ENCODE measurements at regions not wholly inside any gene's neighbourhood (a gene's known extent, or its start where the extent isn't known, plus 50 kb on each side); places are given as distances from the start of the nearest gene placed in this dataset.

DNA sequence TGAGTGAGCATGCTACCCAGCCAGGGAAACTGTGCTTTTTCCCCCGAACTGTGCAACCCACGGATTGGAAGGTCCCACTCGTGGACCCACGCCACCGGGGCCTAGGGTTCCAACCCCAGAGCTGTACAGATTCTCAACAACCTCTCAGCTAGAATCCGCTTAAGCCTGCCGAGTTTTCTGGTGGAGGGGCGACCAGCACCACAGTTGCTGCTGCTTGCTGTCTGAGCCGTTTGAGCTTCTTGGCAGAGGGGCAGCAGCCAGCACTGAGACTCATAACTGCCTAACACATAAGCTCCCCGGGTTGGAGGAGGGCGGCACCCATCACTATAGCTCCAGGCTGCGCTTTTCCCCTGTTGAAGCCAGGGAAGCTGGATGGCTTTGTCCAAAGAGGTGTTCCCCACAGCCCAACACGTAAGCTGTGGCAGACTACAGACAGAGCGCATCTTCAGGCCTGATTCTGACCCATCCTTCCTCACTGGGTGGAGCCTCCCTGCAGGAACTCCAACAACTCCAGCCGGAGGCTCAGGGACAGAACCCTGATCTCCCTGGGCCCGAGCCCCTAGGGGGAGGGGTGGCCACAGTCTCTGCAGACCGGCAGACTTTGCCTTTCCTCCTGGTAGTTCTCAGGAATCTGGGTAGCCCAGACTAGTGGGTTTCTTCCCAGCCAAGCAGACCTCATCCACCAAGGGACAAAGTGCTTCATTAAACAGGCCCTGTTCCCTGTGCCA, 871.6 kb downstream of the SLITRK6 start:
- Histone ChIP-seq H3K27me3 (replicated peaks; ENCODE audit: control insufficient read depth, insufficient read depth, low read length) (no peaks in the 10 kb centered on the region), H3K9me3 (no peaks in the 10 kb centered on the region), H3K4me1 (no peaks in the 10 kb centered on the region), H3K36me3 (ENCODE audit: control insufficient read depth, insufficient read depth, low read length) (no peaks in the 10 kb centered on the region), H3K4me3 (ENCODE audit: low read depth, low read length) (no peak overlapping the region)
- ChIA-PET CTCF (no interaction called here), POLR2A (no interaction called here)
- no peaks in the 10 kb centered on the region for H3K4me1 Mint-ChIP-seq (ENCODE audit: low read depth, unreplicated experiment)
- BruUV-seq (replicated peaks), result no TSS peak
- TF ChIP-seq, protein P1, sequence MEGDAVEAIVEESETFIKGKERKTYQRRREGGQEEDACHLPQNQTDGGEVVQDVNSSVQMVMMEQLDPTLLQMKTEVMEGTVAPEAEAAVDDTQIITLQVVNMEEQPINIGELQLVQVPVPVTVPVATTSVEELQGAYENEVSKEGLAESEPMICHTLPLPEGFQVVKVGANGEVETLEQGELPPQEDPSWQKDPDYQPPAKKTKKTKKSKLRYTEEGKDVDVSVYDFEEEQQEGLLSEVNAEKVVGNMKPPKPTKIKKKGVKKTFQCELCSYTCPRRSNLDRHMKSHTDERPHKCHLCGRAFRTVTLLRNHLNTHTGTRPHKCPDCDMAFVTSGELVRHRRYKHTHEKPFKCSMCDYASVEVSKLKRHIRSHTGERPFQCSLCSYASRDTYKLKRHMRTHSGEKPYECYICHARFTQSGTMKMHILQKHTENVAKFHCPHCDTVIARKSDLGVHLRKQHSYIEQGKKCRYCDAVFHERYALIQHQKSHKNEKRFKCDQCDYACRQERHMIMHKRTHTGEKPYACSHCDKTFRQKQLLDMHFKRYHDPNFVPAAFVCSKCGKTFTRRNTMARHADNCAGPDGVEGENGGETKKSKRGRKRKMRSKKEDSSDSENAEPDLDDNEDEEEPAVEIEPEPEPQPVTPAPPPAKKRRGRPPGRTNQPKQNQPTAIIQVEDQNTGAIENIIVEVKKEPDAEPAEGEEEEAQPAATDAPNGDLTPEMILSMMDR (IDR thresholded peaks at IDR 0.05; ENCODE audit: insufficient read depth in 1 of 2, low read depth in 1 of 2, low read length in 1 of 2, severe bottlenecking in 1 of 2, unreplicated experiment in 1 of 2), result no peak
- H3K27ac Mint-ChIP-seq (ENCODE audit: unreplicated experiment), result no peak overlapping the region
- H3K4me3 Mint-ChIP-seq (ENCODE audit: unreplicated experiment), result no peak overlapping the region
- intact Hi-C loops (cut with micrococcal nuclease; ENCODE audit: unreplicated experiment), result no loop called here
- no peaks in the 10 kb centered on the region for H3K36me3 Mint-ChIP-seq (ENCODE audit: insufficient read depth, unreplicated experiment)
- DNase-seq, result no peak
- no peaks in the 10 kb centered on the region for H3K27me3 Mint-ChIP-seq (ENCODE audit: insufficient read depth, unreplicated experiment)
- H3K9me3 Mint-ChIP-seq (ENCODE audit: unreplicated experiment), result no peaks in the 10 kb centered on the region

DNA sequence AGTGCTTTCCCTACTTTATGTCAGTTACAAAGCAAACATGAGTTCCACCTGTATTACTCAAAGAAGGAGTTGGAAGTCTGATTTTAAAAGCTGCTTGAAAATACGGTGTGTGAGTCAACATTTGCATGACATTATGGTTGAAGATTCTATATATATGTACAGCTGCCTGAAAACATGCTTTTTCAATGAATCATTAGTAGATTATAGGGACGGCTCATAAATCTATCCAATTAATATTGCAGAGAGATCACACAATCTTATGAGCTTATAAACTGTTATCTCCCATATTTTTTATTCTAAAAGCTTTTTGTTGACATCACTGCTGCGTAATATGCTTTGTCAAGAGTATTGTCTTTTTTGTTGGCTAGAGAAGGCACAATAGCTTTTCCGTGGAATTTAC, 873.8 kb downstream of the SLITRK6 start:
- Mint-ChIP-seq H3K27me3 (ENCODE audit: insufficient read depth, unreplicated experiment) (no peaks in the 10 kb centered on the region), H3K27ac (ENCODE audit: unreplicated experiment) (no peak overlapping the region), H3K36me3 (ENCODE audit: insufficient read depth, unreplicated experiment) (no peaks in the 10 kb centered on the region), H3K9me3 (ENCODE audit: unreplicated experiment) (no peaks in the 10 kb centered on the region), H3K4me3 (ENCODE audit: unreplicated experiment) (no peak overlapping the region), H3K4me1 (ENCODE audit: low read depth, unreplicated experiment) (no peaks in the 10 kb centered on the region)
- Histone ChIP-seq H3K9me3 (no peaks in the 10 kb centered on the region), H3K27me3 (replicated peaks; ENCODE audit: control insufficient read depth, insufficient read depth, low read length) (no peaks in the 10 kb centered on the region), H3K36me3 (ENCODE audit: control insufficient read depth, insufficient read depth, low read length) (no peaks in the 10 kb centered on the region), H3K4me1 (no peaks in the 10 kb centered on the region), H3K4me3 (ENCODE audit: low read depth, low read length) (no peak overlapping the region)
- ChIA-PET POLR2A (no interaction called here), CTCF (no interaction called here)
- no peak for DNase-seq
- TF ChIP-seq, protein P1 (IDR thresholded peaks at IDR 0.05; ENCODE audit: insufficient read depth in 1 of 2, low read depth in 1 of 2, low read length in 1 of 2, severe bottlenecking in 1 of 2, unreplicated experiment in 1 of 2), result no peak
- BruUV-seq (replicated peaks), result no TSS peak
- intact Hi-C loops (cut with micrococcal nuclease; ENCODE audit: unreplicated experiment), result no loop called here

GRCh38 chr13:84923831-84924230, 875.4 kb downstream of the SLITRK6 start:
- ChIA-PET POLR2A (no interaction called here), CTCF (no interaction called here)
- Histone ChIP-seq H3K9me3 (no peaks in the 10 kb centered on the region), H3K4me3 (ENCODE audit: low read depth, low read length) (no peak overlapping the region), H3K4me1 (no peaks in the 10 kb centered on the region), H3K27me3 (replicated peaks; ENCODE audit: control insufficient read depth, insufficient read depth, low read length) (no peaks in the 10 kb centered on the region), H3K36me3 (ENCODE audit: control insufficient read depth, insufficient read depth, low read length) (no peaks in the 10 kb centered on the region)
- intact Hi-C loops (cut with micrococcal nuclease; ENCODE audit: unreplicated experiment), result no loop called here
- no peaks in the 10 kb centered on the region for H3K4me1 Mint-ChIP-seq (ENCODE audit: low read depth, unreplicated experiment)
- no peak overlapping the region for H3K4me3 Mint-ChIP-seq (ENCODE audit: unreplicated experiment)
- no peaks in the 10 kb centered on the region for H3K36me3 Mint-ChIP-seq (ENCODE audit: insufficient read depth, unreplicated experiment)
- BruUV-seq (replicated peaks), result no TSS peak
- TF ChIP-seq, protein P1 (IDR thresholded peaks at IDR 0.05; ENCODE audit: insufficient read depth in 1 of 2, low read depth in 1 of 2, low read length in 1 of 2, severe bottlenecking in 1 of 2, unreplicated experiment in 1 of 2), result no peak
- H3K9me3 Mint-ChIP-seq (ENCODE audit: unreplicated experiment), result no peaks in the 10 kb centered on the region
- no peaks in the 10 kb centered on the region for H3K27me3 Mint-ChIP-seq (ENCODE audit: insufficient read depth, unreplicated experiment)
- DNase-seq, result no peak
- no peak overlapping the region for H3K27ac Mint-ChIP-seq (ENCODE audit: unreplicated experiment)

Measured in Caco-2 (cell line).